Liver (tissue), 8 donors: ENCODE measurements at regions not wholly inside any gene's neighbourhood (a gene's known extent, or its start where the extent isn't known, plus 50 kb on each side); places are given as distances from the start of the nearest gene placed in this dataset.

ENCODE experiments used
- DNase-seq: peaks from one replicate; pipeline ENCODE4 v3.0.0-alpha.2; 2017; ENCODE audit warnings: low spot score
- H3K27ac ChIP-seq, 2 donors: one replicate each; pipeline ENCODE4 v1.7.0; 2013; ENCODE audit warnings: inconsistent platforms in 2 of 2, low read length in 2 of 2, control low read depth in 1 of 2, low read depth in 1 of 2, mild to moderate bottlenecking in 1 of 2
- H3K27me3 ChIP-seq, 4 donors: one replicate each; pipeline versions ENCODE4 v1.6.1 to v1.7.0; 2013; ENCODE audit warnings: low read length in 3 of 4, inconsistent platforms in 1 of 4, mild to moderate bottlenecking in 1 of 4, moderate library complexity in 1 of 4; ENCODE audit not compliant: control insufficient read depth in 4 of 4, insufficient read depth in 4 of 4
- H3K36me3 ChIP-seq, 4 donors: one replicate each; pipeline versions ENCODE4 v1.6.1 to v1.7.0; 2013; ENCODE audit warnings: low read length in 3 of 4, mild to moderate bottlenecking in 3 of 4, low read depth in 1 of 4, moderate library complexity in 1 of 4; ENCODE audit not compliant: control insufficient read depth in 4 of 4, insufficient read depth in 3 of 4
- H3K4me1 ChIP-seq, 4 donors: one replicate each; pipeline versions ENCODE4 v1.6.1 to v1.7.0; 2013; ENCODE audit warnings: low read length in 3 of 4, mild to moderate bottlenecking in 3 of 4, moderate library complexity in 1 of 4; ENCODE audit not compliant: control insufficient read depth in 4 of 4, insufficient read depth in 4 of 4
- H3K4me3 ChIP-seq, 3 donors: one replicate each; pipeline versions ENCODE4 v1.6.1 to v1.7.0; 2013; ENCODE audit warnings: low read length in 3 of 3, control low read depth in 1 of 3, low read depth in 1 of 3, mild to moderate bottlenecking in 1 of 3
- H3K9ac ChIP-seq, 2 donors: one replicate each; pipeline ENCODE4 v1.7.0; 2013; ENCODE audit warnings: low read length in 2 of 2, mild to moderate bottlenecking in 2 of 2, moderate library complexity in 2 of 2, control low read depth in 1 of 2, low read depth in 1 of 2
- H3K9me3 ChIP-seq, 4 donors: one replicate each; pipeline versions ENCODE4 v1.6.1 to v1.7.0; 2013; ENCODE audit warnings: low read length in 3 of 4; ENCODE audit not compliant: control insufficient read depth in 4 of 4
- EGR1 ChIP-seq, 2 donors: IDR thresholded peaks; 2 replicates each; pipeline ENCODE4 v1.6.1; 2016 to 2018; ENCODE audit warnings: antibody characterized with exemption in 2 of 2, low read depth in 2 of 2
- FOXA1 ChIP-seq: IDR thresholded peaks from 2 replicates; pipeline ENCODE4 v1.6.1; 2016; ENCODE audit warnings: antibody characterized with exemption
- FOXA2 ChIP-seq: IDR thresholded peaks from 2 replicates; pipeline ENCODE4 v1.6.1; 2016; ENCODE audit warnings: antibody characterized with exemption
- GABPA ChIP-seq, 2 donors: IDR thresholded peaks in 1 of 2; conservative IDR thresholded peaks in 1 of 2; 2 replicates each; pipeline ENCODE4 v1.6.1; 2016; ENCODE audit warnings: antibody characterized with exemption in 2 of 2, mild to moderate bottlenecking in 1 of 2, moderate library complexity in 1 of 2
- HNF4A ChIP-seq, 2 donors: conservative IDR thresholded peaks; 2 replicates each; pipeline ENCODE4 v1.6.1; 2016; ENCODE audit warnings: antibody characterized with exemption in 2 of 2, mild to moderate bottlenecking in 2 of 2
- HNF4G ChIP-seq: IDR thresholded peaks from 2 replicates; pipeline ENCODE4 v1.6.1; 2016; ENCODE audit warnings: antibody characterized with exemption
- JUND ChIP-seq, 2 donors: IDR thresholded peaks; 2 replicates each; pipeline ENCODE4 v1.6.1; 2016; ENCODE audit warnings: antibody characterized with exemption in 2 of 2
- NR2F2 ChIP-seq: IDR thresholded peaks from 2 replicates; pipeline ENCODE4 v1.6.1; 2016; ENCODE audit warnings: antibody characterized with exemption
- RAD21 ChIP-seq, 2 donors: IDR thresholded peaks; 2 replicates each; pipeline ENCODE4 v1.6.1; 2016; ENCODE audit warnings: antibody characterized with exemption in 2 of 2, mild to moderate bottlenecking in 2 of 2
- RXRA ChIP-seq, 2 donors: IDR thresholded peaks; 2 replicates each; pipeline ENCODE4 v1.6.1; 2017 to 2018; ENCODE audit warnings: antibody characterized with exemption in 2 of 2, mild to moderate bottlenecking in 1 of 2
- SP1 ChIP-seq: IDR thresholded peaks from 2 replicates; pipeline ENCODE4 v1.6.1; 2018; ENCODE audit warnings: antibody characterized with exemption, mild to moderate bottlenecking
- TAF1 ChIP-seq: conservative IDR thresholded peaks from 2 replicates; pipeline ENCODE4 v1.6.1; 2016; ENCODE audit warnings: antibody characterized with exemption, mild to moderate bottlenecking
- YY1 ChIP-seq: IDR thresholded peaks from 2 replicates; pipeline ENCODE4 v1.6.1; 2016; ENCODE audit warnings: antibody characterized with exemption, mild to moderate bottlenecking
- WGBS: extraction: QIAGEN DNeasy Blood & Tissue Kit; methylation state at CpG from one replicate; pipeline ENCODE4 v1.1.7; 2013; 5-methylcytosine and 5-hydroxymethylcytosine counted together
- TF ChIP-seq, protein P1 (sequence below): IDR thresholded peaks from 2 replicates; pipeline ENCODE4 v1.6.1; 2016; ENCODE audit warnings: antibody characterized with exemption
- TF ChIP-seq, protein P2 (sequence below): IDR thresholded peaks from 2 replicates; pipeline ENCODE4 v1.6.1; 2016; ENCODE audit warnings: antibody characterized with exemption, mild to moderate bottlenecking
- TF ChIP-seq, protein P3 (sequence below): fragments of 150-350 bp; IDR thresholded peaks from 2 replicates; pipeline ENCODE4 v1.5.1; 2017; ENCODE audit warnings: improper control_type of control experiment, low read depth, low read length; ENCODE audit not compliant: missing input control
- TF ChIP-seq, protein P4 (sequence below): IDR thresholded peaks from 2 replicates; pipeline ENCODE4 v1.6.1; 2016; ENCODE audit warnings: antibody characterized with exemption
- TF ChIP-seq, protein P5 (sequence below): IDR thresholded peaks from 2 replicates; pipeline ENCODE4 v1.6.1; 2016; ENCODE audit warnings: antibody characterized with exemption
- donor health status: healthy.
- donor health status: healthy.
- donor health status: healthy.
- donor health status: healthy.
- donor health status: healthy.

DNA sequence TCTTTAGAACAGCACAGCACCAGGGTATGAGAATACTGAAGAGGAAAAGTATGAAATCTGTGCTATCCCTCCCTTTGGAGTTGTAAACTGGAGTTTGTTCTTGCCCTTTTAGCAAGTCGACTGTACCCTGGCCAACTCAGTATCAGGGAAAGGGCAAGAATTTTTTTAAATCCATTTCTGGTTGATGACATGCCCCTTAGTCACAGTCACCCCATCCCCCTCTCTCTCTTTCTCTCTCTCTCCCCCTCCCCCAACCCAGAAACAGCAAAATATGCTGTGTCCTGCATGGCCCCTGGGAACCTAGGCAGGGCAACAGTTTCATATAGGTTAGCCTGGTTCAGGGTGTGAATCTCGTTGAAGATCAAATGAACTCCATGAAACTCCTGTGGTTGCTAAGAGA, 177.7 kb upstream of the ADO start:
- Histone ChIP-seq H3K4me1 (no peaks in the 10 kb centered on the region), H3K27me3 (no peaks in the 10 kb centered on the region), H3K4me3 (no peak overlapping the region), H3K27ac (no peak overlapping the region), H3K36me3 (no peaks in the 10 kb centered on the region), H3K9me3 (no peaks in the 10 kb centered on the region), H3K9ac (no peak overlapping the region)
- 43% methylated on average over 2 of the region's 2 CpGs for WGBS
- DNase-seq = no peak
- TF ChIP-seq TAF1 (no peak), FOXA1 (no peak), RXRA (IDR thresholded peaks at IDR 0.05) (no peak), SP1 (no peak), RAD21 (IDR thresholded peaks at IDR 0.05) (no peak), NR2F2 (no peak), HNF4A (conservative IDR thresholded peaks at IDR 0.05) (no peak), EGR1 (IDR thresholded peaks at IDR 0.05; ENCODE audit: low read depth in 2 of 2) (no peak), YY1 (no peak), JUND (IDR thresholded peaks at IDR 0.05) (no peak), FOXA2 (no peak), GABPA (IDR thresholded peaks at IDR 0.05 in 1 of 2, conservative IDR thresholded peaks at IDR 0.05 in 1 of 2) (no peak)
- TF ChIP-seq, protein P1, sequence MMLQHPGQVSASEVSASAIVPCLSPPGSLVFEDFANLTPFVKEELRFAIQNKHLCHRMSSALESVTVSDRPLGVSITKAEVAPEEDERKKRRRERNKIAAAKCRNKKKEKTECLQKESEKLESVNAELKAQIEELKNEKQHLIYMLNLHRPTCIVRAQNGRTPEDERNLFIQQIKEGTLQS = no peak
- TF ChIP-seq, protein P2, sequence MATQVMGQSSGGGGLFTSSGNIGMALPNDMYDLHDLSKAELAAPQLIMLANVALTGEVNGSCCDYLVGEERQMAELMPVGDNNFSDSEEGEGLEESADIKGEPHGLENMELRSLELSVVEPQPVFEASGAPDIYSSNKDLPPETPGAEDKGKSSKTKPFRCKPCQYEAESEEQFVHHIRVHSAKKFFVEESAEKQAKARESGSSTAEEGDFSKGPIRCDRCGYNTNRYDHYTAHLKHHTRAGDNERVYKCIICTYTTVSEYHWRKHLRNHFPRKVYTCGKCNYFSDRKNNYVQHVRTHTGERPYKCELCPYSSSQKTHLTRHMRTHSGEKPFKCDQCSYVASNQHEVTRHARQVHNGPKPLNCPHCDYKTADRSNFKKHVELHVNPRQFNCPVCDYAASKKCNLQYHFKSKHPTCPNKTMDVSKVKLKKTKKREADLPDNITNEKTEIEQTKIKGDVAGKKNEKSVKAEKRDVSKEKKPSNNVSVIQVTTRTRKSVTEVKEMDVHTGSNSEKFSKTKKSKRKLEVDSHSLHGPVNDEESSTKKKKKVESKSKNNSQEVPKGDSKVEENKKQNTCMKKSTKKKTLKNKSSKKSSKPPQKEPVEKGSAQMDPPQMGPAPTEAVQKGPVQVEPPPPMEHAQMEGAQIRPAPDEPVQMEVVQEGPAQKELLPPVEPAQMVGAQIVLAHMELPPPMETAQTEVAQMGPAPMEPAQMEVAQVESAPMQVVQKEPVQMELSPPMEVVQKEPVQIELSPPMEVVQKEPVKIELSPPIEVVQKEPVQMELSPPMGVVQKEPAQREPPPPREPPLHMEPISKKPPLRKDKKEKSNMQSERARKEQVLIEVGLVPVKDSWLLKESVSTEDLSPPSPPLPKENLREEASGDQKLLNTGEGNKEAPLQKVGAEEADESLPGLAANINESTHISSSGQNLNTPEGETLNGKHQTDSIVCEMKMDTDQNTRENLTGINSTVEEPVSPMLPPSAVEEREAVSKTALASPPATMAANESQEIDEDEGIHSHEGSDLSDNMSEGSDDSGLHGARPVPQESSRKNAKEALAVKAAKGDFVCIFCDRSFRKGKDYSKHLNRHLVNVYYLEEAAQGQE = no peak

DNA sequence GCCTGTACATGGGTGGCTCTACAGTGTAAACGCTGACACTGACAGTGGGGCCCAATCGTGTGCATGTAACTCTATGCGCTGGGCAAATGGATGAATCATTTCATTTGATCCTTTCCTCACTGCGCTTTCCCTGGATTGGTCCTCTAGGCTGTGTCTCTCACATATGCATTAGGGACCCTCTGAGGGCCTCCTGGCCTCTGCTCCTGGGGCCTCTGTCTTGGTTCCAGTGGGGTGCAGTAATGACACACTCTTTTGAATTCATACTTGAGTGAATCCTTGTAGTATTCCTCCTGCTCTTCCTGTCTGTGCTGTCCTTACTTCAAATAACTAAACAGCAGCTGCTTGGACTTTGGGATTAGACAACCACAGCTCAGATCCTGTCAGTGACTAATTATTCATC, 176.5 kb upstream of the ADO start:
- TF ChIP-seq, protein P3, sequence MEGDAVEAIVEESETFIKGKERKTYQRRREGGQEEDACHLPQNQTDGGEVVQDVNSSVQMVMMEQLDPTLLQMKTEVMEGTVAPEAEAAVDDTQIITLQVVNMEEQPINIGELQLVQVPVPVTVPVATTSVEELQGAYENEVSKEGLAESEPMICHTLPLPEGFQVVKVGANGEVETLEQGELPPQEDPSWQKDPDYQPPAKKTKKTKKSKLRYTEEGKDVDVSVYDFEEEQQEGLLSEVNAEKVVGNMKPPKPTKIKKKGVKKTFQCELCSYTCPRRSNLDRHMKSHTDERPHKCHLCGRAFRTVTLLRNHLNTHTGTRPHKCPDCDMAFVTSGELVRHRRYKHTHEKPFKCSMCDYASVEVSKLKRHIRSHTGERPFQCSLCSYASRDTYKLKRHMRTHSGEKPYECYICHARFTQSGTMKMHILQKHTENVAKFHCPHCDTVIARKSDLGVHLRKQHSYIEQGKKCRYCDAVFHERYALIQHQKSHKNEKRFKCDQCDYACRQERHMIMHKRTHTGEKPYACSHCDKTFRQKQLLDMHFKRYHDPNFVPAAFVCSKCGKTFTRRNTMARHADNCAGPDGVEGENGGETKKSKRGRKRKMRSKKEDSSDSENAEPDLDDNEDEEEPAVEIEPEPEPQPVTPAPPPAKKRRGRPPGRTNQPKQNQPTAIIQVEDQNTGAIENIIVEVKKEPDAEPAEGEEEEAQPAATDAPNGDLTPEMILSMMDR = no peak
- TF ChIP-seq FOXA2 (no peak), RXRA (IDR thresholded peaks at IDR 0.05) (no peak), HNF4G (no peak), TAF1 (no peak), GABPA (IDR thresholded peaks at IDR 0.05 in 1 of 2, conservative IDR thresholded peaks at IDR 0.05 in 1 of 2) (no peak)
- TF ChIP-seq, protein P4, sequence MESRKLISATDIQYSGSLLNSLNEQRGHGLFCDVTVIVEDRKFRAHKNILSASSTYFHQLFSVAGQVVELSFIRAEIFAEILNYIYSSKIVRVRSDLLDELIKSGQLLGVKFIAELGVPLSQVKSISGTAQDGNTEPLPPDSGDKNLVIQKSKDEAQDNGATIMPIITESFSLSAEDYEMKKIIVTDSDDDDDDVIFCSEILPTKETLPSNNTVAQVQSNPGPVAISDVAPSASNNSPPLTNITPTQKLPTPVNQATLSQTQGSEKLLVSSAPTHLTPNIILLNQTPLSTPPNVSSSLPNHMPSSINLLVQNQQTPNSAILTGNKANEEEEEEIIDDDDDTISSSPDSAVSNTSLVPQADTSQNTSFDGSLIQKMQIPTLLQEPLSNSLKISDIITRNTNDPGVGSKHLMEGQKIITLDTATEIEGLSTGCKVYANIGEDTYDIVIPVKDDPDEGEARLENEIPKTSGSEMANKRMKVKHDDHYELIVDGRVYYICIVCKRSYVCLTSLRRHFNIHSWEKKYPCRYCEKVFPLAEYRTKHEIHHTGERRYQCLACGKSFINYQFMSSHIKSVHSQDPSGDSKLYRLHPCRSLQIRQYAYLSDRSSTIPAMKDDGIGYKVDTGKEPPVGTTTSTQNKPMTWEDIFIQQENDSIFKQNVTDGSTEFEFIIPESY = no peak
- TF ChIP-seq, protein P5, sequence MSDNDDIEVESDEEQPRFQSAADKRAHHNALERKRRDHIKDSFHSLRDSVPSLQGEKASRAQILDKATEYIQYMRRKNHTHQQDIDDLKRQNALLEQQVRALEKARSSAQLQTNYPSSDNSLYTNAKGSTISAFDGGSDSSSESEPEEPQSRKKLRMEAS = no peak
- Histone ChIP-seq H3K4me1 (no peaks in the 10 kb centered on the region), H3K27ac (no peak overlapping the region), H3K9ac (no peak overlapping the region), H3K27me3 (no peaks in the 10 kb centered on the region), H3K4me3 (no peak overlapping the region), H3K9me3 (no peaks in the 10 kb centered on the region), H3K36me3 (no peaks in the 10 kb centered on the region)
- WGBS = 94% methylated on average over 4 of the region's 4 CpGs
- DNase-seq = no peak
